ENCODE measurements at regions not wholly inside any gene's neighbourhood (a gene's known extent, or its start where the extent isn't known, plus 50 kb on each side); places are given as distances from the start of the nearest gene placed in this dataset.
"Not testable (repeated sequence)": the region's sequence is repeated elsewhere in the genome, so short reads cannot be mapped to it uniquely, and the experiment has no call there.

- no peak for DNase-seq (ENCODE audit: low read depth)
- H3K4me3 ChIP-seq (ENCODE audit: low read depth, low read length): no peak overlapping the region
- TF ChIP-seq POLR2A (IDR thresholded peaks at IDR 0.05; ENCODE audit: extremely low read depth, insufficient read length) (no peak), MAX (IDR thresholded peaks at IDR 0.05; ENCODE audit: low read depth, low read length) (no peak), CTCF (IDR thresholded peaks at IDR 0.05; ENCODE audit: low read depth, low read length) (no peak), MYC (IDR thresholded peaks at IDR 0.05; ENCODE audit: low read depth, low read length) (no peak)
Measured at GRCh38 chr11:13150487-13150886, 127.1 kb upstream of the BMAL1 start.

- no peak for DNase-seq (ENCODE audit: low read depth)
- TF ChIP-seq CTCF (IDR thresholded peaks at IDR 0.05; ENCODE audit: low read depth, low read length): no peak
- no peak for TF ChIP-seq MAX (IDR thresholded peaks at IDR 0.05; ENCODE audit: low read depth, low read length)
- TF ChIP-seq MYC (IDR thresholded peaks at IDR 0.05; ENCODE audit: low read depth, low read length): no peak
- no peak for TF ChIP-seq POLR2A (IDR thresholded peaks at IDR 0.05; ENCODE audit: extremely low read depth, insufficient read length)
Measured at GRCh38 chr11:13152264-13152663, 125.3 kb upstream of the BMAL1 start.

GRCh38 chr11:13152736-13153541 lies 124.7 kb upstream of the BMAL1 start:
- no peak overlapping the region for H3K4me3 ChIP-seq (ENCODE audit: low read depth, low read length)
- no peak for DNase-seq (ENCODE audit: low read depth)
- TF ChIP-seq CTCF (IDR thresholded peaks at IDR 0.05; ENCODE audit: low read depth, low read length): no peak
- TF ChIP-seq MAX (IDR thresholded peaks at IDR 0.05; ENCODE audit: low read depth, low read length): no peak
- TF ChIP-seq MYC (IDR thresholded peaks at IDR 0.05; ENCODE audit: low read depth, low read length): no peak
- TF ChIP-seq POLR2A (IDR thresholded peaks at IDR 0.05; ENCODE audit: extremely low read depth, insufficient read length): no peak

More at GRCh38 chr11:13152264-13152663, 125.3 kb upstream of the BMAL1 start:
- no peak overlapping the region for H3K4me3 ChIP-seq (ENCODE audit: low read depth, low read length)

- H3K4me3 ChIP-seq (ENCODE audit: low read depth, low read length); DNase-seq (ENCODE audit: low read depth): not testable (repeated sequence)
Measured at GRCh38 chr11:13154374-13154773, 123.2 kb upstream of the BMAL1 start.

- DNase-seq (ENCODE audit: low read depth): no peak
- TF ChIP-seq CTCF (IDR thresholded peaks at IDR 0.05; ENCODE audit: low read depth, low read length): no peak
- TF ChIP-seq MYC (IDR thresholded peaks at IDR 0.05; ENCODE audit: low read depth, low read length): no peak
- no peak for TF ChIP-seq POLR2A (IDR thresholded peaks at IDR 0.05; ENCODE audit: extremely low read depth, insufficient read length)
- no peak for TF ChIP-seq MAX (IDR thresholded peaks at IDR 0.05; ENCODE audit: low read depth, low read length)
- no peak overlapping the region for H3K4me3 ChIP-seq (ENCODE audit: low read depth, low read length)
Measured at GRCh38 chr11:13160346-13160745, 117.2 kb upstream of the BMAL1 start.

GRCh38 chr11:13160806-13161205 lies 116.8 kb upstream of the BMAL1 start:
- H3K4me3 ChIP-seq (ENCODE audit: low read depth, low read length): no peak overlapping the region
- TF ChIP-seq MAX (IDR thresholded peaks at IDR 0.05; ENCODE audit: low read depth, low read length): no peak
- no peak for TF ChIP-seq POLR2A (IDR thresholded peaks at IDR 0.05; ENCODE audit: extremely low read depth, insufficient read length)
- TF ChIP-seq MYC (IDR thresholded peaks at IDR 0.05; ENCODE audit: low read depth, low read length): no peak
- TF ChIP-seq CTCF (IDR thresholded peaks at IDR 0.05; ENCODE audit: low read depth, low read length): no peak

More at GRCh38 chr11:13160806-13161205, 116.8 kb upstream of the BMAL1 start:
- no peak for DNase-seq (ENCODE audit: low read depth)
